ENCODE measurements at regions not wholly inside any gene's neighbourhood (a gene's known extent, or its start where the extent isn't known, plus 50 kb on each side); places are given as distances from the start of the nearest gene placed in this dataset.

DNA sequence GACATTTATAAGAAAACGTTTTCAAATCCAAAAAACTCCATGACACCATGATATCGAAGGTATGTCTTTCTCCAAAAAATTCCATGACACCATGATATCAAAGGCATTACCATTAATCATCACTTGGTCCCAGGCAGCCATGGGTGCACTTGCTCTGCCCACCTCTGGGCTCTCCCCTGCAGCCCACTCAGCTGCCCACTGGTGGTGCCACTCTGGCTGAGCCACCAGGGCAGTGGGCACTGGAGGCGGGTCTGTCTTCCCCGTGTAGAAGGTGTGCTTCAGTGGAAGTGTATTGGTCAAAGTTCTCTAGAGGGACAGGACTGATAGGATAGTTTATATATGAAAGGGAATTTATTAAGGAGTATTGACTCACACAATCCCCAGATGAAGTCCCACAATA is 240.4 kb downstream of the KLF6 start:
- no peak for DNase-seq (ENCODE audit: low read depth in 3 of 3)

DNA sequence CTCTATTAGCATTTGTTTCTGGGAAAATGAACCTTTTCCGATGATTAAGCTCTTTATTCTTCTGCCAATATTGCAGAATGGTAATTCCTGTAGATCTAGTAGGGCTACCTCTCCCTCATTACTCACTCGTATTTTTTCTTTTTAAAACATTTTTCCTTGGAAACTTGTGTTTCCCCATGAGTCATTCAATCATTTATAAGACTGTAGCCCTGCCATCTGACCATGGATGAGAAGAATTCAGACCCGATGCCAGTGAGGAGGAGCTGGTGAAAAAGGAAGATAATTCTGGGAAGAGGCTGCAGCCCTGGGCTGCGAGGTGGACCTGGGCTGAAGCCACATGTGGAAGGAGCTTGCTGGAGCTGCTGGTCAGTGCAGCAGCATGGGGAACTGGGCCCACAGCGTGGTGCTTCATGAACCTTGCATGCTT is 242.8 kb downstream of the KLF6 start:
- no peak for DNase-seq (ENCODE audit: low read depth in 3 of 3)

DNA sequence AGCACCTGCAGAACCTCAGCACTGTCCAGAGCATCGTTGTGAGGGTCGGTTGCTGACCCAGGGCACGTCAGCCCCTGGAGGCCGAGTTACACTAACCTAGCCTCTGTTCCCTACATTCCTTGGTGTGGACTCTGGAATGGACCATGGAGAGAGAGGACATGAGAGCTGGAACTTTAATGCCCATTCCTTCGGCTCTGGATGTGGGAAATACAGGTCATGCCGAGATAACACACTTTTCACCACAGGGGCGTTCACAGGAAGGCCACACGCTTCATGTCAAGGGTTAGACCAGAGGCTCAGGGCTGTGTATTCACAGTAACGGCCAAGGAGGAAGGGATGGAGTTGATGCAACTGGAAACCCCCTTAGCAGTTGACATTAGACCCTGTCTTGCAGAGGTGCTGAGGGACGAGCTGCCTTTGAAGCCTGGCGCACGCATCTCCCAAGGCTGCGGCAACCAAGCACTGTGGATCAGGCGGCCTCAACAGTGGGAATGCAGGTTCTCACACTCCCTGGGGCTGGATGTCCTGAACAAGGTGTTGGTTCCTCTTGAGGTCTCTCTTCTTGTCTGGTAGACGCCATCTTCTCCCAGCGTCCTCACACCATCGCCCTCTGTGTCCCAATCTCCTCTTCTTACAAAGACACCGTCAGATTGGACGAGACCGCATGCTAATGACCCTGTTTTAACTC is 245.2 kb downstream of the KLF6 start:
- no peak for DNase-seq (ENCODE audit: low read depth in 3 of 3)

DNA sequence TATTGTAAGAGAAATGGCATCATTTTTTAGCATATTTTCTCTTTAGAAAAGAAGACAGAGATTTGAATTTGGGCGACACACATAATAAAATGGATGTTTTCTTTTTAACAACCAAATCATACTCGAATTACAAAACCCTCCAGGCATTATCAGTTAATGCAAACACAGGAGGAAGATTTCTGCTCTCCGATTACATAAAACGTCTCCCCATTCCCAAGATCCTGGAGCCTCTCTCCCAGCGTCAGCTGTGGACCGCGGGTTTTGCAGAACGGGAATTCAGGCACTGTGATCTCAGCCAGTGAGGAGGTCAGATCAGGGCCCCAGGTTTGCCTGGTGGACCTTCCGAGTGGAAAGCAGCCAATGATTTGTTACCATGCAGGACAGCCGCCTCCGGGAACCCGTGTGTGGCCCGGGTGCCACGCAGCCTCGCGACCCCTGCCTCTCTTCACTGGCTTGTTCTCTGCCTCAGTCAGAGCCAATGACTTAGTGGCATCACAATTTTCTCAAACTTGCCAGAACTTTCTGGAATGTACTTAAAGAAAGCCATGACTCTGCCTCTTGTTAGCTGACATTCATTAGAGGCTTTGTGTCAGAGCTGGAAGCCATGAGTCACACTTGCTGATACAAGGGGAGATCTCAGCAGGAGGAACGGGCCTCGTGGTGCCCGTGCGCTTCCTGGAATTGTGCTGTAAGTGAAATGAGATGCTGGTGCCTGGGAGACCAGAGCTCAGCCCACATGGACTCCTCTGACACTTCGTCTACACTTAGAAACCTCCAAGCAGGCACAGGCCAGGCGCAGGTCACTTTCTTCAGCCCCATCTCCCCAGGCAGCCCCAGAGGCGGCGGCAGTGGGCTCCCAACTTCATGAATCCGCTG is 246.1 kb downstream of the KLF6 start:
- DNase-seq (ENCODE audit: low read depth in 3 of 3): peak in 2 of 3 donors; percentile 5 to 25

DNA sequence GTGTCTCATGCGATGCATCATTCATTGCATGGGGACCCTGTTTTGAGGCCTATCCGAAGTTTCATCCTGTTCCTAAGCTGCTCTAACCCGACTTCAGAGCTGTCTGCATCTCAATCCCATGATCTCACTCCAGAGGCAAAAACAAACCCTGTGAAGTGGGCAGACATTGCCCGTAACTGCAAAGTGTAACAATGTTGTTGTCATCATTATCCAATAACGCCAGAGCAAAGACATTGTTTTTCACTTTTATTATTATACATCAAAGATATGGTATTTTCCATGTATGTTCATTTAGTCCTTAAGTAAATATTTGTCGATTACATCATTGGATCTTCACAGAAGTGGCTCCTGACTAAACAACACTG is 246.7 kb downstream of the KLF6 start:
- no peak for DNase-seq (ENCODE audit: low read depth in 3 of 3)

DNA sequence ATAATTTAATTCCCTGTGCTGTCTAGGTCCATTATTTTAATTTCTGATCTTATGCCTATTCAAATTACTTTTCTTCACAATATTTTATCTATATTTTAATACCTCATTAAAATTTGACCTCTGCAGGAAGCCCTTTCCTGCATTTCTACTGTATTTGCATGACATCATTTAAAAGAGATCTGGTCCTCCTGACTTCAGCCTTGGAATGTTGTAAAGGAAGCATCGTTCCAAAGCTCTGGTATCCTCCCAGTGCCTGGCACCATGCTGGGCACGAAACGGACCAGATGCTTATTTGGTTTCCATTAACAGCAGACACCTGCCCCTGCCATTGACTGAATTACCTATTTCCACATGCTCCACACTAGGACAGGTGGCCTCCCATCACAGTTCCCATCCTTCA is 247.5 kb downstream of the KLF6 start:
- no peak for DNase-seq (ENCODE audit: low read depth in 3 of 3)

DNA sequence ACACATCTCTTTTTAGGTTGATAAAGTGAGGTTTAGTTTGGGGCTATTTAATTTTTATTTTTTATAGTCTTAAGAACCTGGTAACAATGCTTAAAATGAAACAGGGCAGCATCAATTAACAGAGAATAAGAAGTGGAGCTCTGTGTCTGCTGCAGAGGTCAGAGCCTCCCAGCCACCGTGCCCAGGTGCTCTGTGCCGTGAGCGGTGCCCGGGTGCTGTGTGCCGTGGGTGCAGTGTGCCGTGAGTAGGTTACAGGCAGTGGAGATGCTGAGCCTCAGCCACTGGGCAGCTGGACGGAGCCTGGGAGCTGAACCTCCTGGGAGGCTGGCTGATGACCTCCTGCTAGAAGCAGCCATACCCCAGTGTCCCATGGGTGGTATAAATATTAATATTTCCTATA is 250.0 kb downstream of the KLF6 start:
- no peak for DNase-seq (ENCODE audit: low read depth in 3 of 3)

DNA sequence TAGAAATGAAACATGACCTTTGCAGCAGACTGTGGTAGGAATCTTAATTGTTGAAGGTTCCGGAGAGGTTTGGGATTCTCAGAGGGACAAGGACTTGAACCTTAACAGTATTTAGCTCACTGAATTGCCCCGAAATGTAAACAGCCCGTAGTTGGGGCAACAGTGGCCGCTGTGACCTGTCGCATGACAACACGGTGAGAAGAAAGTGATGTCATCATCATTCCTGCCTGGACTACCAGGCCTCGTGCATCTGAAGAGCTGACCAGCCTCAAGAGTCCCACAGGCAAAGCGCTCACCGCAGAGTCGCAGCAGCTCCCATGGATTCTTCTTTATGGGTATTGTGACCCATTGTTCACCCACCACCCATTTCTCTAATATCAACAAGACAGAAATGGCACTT is 250.6 kb downstream of the KLF6 start:
- DNase-seq (ENCODE audit: low read depth in 3 of 3): no peak

DNA sequence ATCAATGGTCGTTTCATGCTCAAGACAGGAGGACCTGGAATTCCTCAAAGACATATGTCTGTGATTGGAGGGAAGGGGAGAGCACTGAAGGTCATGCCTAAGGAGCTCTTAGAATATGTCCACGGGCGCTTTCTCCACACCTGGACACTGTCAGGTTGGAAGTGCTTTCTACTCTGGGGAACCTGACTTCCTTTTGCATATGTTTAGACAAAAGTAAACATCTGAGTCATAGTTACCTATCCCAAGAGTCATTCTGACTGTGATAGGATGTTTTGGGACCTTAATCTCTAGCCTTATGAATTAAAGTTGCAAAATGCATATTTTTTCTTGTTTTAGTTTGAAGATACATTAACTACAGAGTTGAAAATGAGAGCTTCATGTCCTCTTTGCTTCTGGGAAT is 251.7 kb downstream of the KLF6 start:
- no peak for DNase-seq (ENCODE audit: low read depth in 3 of 3)

DNA sequence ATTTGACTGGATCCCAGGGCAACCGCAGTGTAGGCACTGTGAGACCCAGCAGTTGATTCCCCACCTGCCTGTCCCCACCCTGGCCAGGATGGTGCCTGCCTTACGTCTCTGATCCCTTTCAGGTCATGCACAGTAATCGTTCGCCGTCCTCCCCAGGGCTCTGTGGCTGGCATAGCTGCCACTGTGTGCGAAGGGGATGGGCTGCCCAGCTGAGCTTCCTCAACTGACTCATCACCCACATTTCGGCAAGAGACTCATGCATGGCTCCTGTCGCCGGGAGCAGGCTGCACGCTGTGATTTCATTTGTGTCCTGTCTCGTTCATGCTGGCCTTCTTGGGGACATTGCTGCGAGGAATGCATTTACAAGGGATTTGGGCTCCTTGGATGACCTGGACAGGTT is 252.4 kb downstream of the KLF6 start:
- no peak for DNase-seq (ENCODE audit: low read depth in 3 of 3)

DNA sequence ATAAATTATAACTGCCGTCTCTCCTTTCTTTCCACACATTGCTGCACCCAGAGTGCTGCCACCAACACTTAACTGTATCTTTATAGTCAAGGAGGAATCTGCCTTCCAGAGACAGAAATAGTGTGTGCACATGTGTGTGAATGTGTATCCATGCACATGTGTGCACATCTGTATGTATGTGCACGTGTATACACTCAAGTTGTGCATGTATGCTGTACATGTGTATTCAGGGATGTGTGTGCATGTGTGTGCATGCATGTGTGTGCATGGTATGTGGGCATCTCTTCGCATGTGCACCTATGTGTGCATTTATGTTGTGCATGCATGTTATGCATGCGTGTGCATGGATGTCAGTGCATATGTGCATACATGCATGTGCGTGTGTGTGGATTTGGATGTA is 253.3 kb downstream of the KLF6 start:
- DNase-seq (ENCODE audit: low read depth in 3 of 3): no peak

DNA sequence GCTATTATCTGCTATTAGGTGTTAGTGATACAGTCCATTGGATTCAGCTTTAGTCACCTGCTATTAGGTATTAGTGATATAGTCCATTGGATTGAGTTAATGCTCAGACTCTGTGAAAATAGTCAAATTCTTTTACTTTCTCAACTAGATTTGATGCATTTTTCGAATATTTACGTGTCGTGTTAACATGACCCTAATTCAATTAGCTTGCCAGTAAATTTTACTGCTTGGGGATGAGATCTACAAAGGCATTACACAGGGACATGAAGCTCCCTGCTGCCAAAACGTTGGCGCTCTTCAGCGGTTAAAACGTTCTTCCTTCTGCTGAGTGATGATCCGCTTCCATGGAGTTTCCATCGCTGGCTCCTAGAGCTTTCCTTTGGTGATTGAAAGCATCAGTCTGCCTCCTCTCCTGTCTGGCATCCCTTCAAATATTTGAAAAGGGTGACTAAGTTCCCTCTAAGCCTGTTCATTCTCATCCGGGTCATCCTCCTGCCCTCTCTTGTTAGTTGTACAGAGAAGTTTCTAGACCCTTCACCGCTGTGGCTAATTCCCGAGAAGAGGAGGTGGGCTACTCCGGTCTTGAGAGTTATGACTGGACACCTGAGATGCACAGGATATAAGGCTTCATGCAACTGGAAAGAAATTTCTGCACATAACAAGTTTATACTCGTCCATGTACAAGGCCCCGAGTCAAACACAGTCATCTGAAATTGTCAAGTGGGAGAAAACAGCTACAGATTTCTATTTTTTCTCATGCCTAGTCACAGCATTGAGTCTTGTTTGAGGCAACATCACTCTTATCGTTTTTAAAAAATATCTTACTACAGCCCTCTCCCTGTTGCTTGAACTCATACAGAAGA is 254.0 kb downstream of the KLF6 start:
- no peak for DNase-seq (ENCODE audit: low read depth in 3 of 3)

DNA sequence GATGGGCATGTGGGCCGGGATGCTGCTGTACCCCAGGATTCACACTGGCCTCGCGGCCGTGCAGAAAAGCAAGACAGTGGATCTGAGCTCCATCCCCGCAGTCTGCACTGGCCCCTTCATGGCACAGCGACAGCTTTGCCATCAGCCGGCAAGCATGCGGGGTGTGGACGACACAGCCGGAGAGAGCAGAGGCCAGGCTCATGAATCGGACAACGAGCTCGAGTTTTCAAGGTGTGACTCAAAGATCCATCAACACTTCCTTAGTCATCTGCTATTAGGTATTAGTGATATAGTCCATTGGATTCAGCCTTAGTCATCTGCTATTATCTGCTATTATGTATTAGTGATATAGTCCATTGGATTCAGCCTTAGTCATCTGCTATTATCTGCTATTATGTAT is 254.7 kb downstream of the KLF6 start:
- no peak for DNase-seq (ENCODE audit: low read depth in 3 of 3)

DNA sequence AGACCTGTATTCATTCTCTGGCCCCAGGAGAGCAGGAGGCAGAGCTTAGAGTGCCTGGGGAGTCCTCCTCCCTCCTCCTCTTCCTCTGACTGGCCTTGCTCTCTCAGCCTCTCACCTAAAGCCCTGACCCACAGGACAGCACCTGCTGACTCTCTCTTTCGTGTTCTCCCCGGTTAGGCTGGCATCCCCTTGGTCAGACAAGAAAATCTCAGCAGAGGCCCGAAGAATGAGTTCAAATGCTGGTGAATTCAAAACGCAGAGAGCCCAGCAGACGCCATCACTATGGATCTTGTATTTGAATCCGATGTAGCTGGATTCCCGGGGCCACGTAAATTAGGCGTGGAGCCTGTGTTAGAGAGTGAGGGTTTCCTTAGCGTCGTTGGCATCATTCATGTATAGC is 255.3 kb downstream of the KLF6 start:
- no peak for DNase-seq (ENCODE audit: low read depth in 3 of 3)

DNA sequence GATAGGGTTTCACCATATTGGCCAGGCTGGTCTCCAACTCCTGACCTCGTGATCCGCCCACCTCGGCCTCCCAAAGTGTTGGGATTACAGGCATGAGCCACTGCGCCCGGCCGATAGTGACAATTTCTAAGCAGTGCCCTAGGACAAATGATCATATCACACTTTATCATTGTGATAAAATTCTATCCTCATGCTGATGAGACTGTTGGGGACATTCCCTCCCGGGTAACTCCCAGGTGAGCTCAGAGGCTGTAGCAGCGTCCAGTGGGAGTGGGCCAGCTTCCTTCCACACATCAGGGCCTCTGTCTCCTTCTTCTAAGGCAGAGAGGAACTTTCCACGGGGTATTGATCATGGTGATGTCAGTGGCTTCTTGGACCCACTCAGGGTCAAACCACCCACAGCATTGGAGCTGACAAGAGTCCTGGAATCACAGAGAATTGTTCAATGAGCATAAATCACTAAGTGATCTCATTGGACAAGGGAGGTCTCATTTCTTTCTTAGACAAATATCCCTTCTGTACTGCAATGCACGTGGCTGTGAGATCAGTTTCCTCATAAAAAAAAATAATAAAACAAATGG is 256.1 kb downstream of the KLF6 start:
- no peak for DNase-seq (ENCODE audit: low read depth in 3 of 3)

DNA sequence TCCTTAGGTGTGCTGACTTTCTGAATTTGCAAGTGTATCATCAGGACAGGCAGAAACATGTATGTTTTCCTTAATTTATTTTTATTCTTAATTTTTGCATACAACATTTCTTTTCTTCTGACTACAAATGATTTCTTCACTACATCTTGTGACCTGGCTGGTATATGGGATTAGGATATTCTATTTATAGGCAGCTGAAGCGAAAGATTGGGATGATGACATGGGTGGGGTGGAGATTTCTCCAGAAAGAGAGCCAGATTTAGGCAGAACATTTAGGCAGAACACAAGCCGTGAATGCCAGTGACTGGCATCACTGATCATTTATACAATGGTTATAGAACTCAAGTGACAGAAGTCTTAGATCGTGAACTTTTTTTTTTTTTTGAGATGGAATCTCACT is 256.7 kb downstream of the KLF6 start:
- DNase-seq (ENCODE audit: low read depth in 3 of 3): no peak

DNA sequence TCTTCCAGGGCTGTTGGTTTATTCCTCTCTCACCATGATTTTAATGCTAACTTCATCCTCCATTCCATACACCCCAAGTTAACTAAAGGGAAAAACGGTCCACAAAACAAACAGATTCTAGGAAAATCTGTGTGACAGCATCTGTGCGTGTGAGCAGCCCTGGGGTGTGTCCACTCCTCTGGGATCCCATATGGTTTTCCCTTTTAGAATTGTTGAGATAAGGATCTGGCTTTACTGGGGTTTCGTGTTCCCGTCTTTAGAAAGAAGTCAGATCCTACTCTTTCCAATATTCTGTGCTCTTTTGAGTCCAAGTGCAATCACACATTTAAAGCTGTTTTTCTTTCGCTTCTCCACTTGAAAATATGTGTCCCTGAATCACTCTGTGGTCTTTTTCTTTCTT is 257.1 kb downstream of the KLF6 start:
- no peak for DNase-seq (ENCODE audit: low read depth in 3 of 3)

DNA sequence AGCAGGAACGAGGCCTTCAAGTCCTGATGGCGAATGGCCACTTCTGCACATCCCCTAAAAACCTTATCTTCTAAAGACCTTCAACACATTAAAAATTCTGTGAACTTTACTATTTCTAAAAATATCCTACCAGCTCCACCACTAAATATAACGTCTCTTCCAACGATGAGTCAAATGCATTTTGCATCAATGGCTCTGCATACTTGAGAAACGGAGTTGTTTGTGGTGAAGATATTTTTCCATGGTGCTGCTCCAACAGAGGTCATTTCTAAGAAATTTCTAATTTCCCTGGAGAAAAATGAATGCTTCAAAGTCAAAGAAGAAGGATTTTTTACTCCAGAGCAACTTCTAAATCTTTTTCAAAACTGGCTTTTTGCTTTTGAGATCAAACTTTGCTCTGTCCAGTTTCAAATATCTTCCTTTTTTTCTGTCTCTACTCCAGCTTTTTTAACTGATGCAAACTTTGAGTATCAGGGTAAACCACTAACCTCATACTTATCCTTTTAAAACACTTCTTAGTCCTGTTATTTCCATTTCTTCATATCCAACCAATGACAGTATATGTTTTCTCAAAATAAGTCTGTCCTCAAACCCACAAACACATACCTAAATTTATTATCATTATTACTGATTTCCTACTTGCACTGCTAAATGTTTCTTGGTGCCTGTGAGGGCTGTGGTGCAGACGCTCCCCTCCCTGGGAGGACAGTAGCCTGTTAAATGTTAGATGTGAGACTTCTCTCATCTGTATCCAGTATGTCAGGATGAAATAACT is 258.1 kb downstream of the KLF6 start:
- DNase-seq (ENCODE audit: low read depth in 3 of 3): no peak

DNA sequence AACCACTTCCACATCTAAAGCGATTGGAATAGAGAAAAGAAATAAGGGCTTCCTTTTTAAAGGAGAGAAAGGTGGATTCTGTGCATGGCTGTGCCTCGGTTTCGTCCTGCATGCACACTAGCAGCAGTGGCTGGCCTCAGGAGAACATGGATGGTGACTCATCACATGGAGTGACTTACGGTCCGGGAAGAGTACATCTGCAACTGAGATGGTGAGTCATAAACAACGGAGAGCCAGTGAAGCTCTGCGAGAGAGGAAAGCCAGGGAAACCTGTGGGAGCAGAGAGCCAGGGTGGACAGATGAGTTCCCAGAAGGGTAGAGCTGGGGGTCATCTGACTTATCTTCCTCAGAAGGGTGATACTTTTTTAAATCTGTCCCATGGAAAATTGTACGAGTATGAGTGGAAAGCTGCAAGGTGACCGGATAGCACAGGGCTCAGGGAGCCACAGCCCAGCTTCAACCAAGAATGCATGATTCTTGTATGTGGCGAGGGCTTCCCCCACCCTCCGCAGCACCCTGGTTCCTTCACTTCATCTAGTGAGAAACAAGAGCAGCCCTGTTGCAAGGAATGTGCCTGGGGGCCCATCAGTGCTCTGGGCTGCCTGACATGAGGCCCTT is 259.1 kb downstream of the KLF6 start:
- DNase-seq (ENCODE audit: low read depth in 3 of 3): no peak

DNA sequence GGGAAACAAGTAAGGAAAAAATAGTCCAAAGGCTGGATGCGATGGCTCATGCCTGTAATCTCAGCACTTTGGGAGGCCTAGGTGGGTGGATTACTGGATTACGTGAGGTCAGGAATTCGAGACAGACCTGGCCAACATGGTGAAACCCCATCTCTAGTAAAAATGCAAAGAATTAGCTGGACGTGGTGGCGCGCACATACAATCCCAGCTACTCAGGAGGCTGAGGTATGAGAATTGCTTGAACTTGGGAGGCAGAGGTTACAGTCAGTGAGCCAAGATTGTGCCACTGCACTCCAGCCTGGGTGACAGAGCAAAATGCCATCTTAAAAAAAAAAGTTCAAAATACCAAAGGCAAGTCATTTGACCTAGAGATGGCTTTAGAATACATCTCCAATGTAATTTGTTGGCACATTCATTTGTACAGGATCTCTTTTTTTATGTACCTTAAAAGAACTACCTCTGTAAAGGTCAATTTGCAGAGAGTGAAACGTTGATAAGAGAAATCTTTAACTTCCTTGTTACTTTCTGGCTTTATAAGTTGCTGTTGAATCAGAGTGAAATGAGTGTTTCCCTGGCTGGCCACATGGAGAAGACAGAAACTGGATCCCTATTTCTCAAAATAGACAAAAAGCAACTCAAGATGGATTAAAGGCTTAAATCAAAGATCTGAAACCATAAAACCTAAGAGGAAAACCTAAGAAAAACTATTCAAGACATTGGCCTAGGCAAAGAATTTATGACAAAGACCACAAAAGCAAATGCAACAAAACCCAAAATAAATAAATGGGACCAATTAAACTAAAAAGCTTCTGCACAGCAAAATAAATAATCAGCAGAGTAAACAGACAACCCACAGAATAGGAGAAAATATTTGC is 260.7 kb downstream of the KLF6 start:
- DNase-seq (ENCODE audit: low read depth in 3 of 3): no peak

All from stimulated activated CD4-positive, alpha-beta T cell treated with anti-CD3 and anti-CD28 coated beads, TNF-alpha, amount 100 ng/mL, for 48 hours (primary cell).